HepG2 (cell line): ENCODE measurements at regions not wholly inside any gene's neighbourhood (a gene's known extent, or its start where the extent isn't known, plus 50 kb on each side); places are given as distances from the start of the nearest gene placed in this dataset.

Source experiments
- FOXA1 ChIP-seq, 2 experiments: fragments of 450-650 bp in 1 of 2; sonication (generic) in 1 of 2; formaldehyde crosslinking in 1 of 2; IDR thresholded peaks; 2 replicates each; pipeline versions ENCODE4 v1.4.0 to v1.6.1; 2016 to 2020; ENCODE audit warnings: missing genetic modification reagents in 1 of 2
- GLMP ChIP-seq: sonication (generic); formaldehyde crosslinking; IDR thresholded peaks from 2 replicates; pipeline ENCODE4 v1.9.0; 2021; ENCODE audit warnings: missing genetic modification reagents, mild to moderate bottlenecking, borderline replicate concordance
- HMGXB3 ChIP-seq: sonication (generic); formaldehyde crosslinking; IDR thresholded peaks from 2 replicates; pipeline ENCODE4 v1.4.0; 2020; ENCODE audit warnings: missing genetic modification reagents, borderline replicate concordance
- KAT7 ChIP-seq: IDR thresholded peaks from 2 replicates; pipeline ENCODE4 v1.6.1; 2018; ENCODE audit warnings: borderline replicate concordance, missing compliant biosample characterization
- KDM1A ChIP-seq: IDR thresholded peaks from 2 replicates; pipeline ENCODE4 v1.6.1; 2016; ENCODE audit warnings: missing compliant biosample characterization
- KLF11 ChIP-seq: IDR thresholded peaks from 2 replicates; pipeline ENCODE4 v1.6.1; 2016; ENCODE audit warnings: missing compliant biosample characterization
- KMT2B ChIP-seq: IDR thresholded peaks from 2 replicates; pipeline ENCODE4 v1.6.1; 2016; ENCODE audit warnings: missing genetic modification reagents, missing compliant biosample characterization
- NFRKB ChIP-seq: fragments of 450-650 bp; IDR thresholded peaks from 2 replicates; pipeline ENCODE4 v1.6.1; 2017
- PITX1 ChIP-seq: sonication (generic); formaldehyde crosslinking; IDR thresholded peaks from 2 replicates; pipeline ENCODE4 v1.5.1; 2020; ENCODE audit warnings: mild to moderate bottlenecking, missing genetic modification reagents
- TOPORS ChIP-seq: sonication (generic); formaldehyde crosslinking; IDR thresholded peaks from 2 replicates; pipeline ENCODE4 v1.8.0; 2023; ENCODE audit warnings: mild to moderate bottlenecking, missing genetic modification reagents
- ZBTB25 ChIP-seq: IDR thresholded peaks from 2 replicates; pipeline ENCODE4 v1.6.1; 2018; ENCODE audit warnings: missing genetic modification reagents
- ZBTB7B ChIP-seq: sonication (generic); formaldehyde crosslinking; IDR thresholded peaks from 2 replicates; pipeline ENCODE4 v1.4.0; 2020; ENCODE audit warnings: missing genetic modification reagents
- ZFP41 ChIP-seq: sonication (generic); formaldehyde crosslinking; IDR thresholded peaks from 2 replicates; pipeline ENCODE4 v1.4.0; 2020; ENCODE audit warnings: mild to moderate bottlenecking, missing genetic modification reagents, borderline replicate concordance
- ZNF101 ChIP-seq: sonication (generic); formaldehyde crosslinking; IDR thresholded peaks from 2 replicates; pipeline ENCODE4 v1.4.0; 2020; ENCODE audit warnings: mild to moderate bottlenecking, low read depth, missing genetic modification reagents, borderline replicate concordance
- ZNF207 ChIP-seq: fragments of 450-650 bp; IDR thresholded peaks from 2 replicates; pipeline ENCODE4 v1.6.1; 2016; ENCODE audit warnings: antibody characterized with exemption, borderline replicate concordance
- ZNF564 ChIP-seq: sonication (generic); formaldehyde crosslinking; IDR thresholded peaks from 2 replicates; pipeline ENCODE4 v1.8.1; 2023; ENCODE audit warnings: mild to moderate bottlenecking, missing genetic modification reagents
- ZNF7 ChIP-seq: IDR thresholded peaks from 2 replicates; pipeline ENCODE4 v1.6.1; 2016; ENCODE audit warnings: missing biosample characterization, missing genetic modification reagents
- ZNF703 ChIP-seq: sonication (generic); formaldehyde crosslinking; IDR thresholded peaks from 2 replicates; pipeline ENCODE4 v1.5.1; 2020; ENCODE audit warnings: missing genetic modification reagents, mild to moderate bottlenecking, moderate library complexity, borderline replicate concordance
- ZSCAN21 ChIP-seq: sonication (generic); formaldehyde crosslinking; IDR thresholded peaks from 2 replicates; pipeline ENCODE4 v1.8.0; 2022; ENCODE audit warnings: mild to moderate bottlenecking, missing genetic modification reagents, moderate library complexity, borderline replicate concordance
- ZUFSP ChIP-seq: sonication (generic); formaldehyde crosslinking; IDR thresholded peaks from 2 replicates; pipeline ENCODE4 v1.9.0; 2021; ENCODE audit warnings: missing genetic modification reagents, mild to moderate bottlenecking, borderline replicate concordance
- TF ChIP-seq, protein P1 (sequence below): IDR thresholded peaks from 2 replicates; pipeline ENCODE4 v1.6.1; 2016; ENCODE audit warnings: missing compliant biosample characterization, missing genetic modification reagents, borderline replicate concordance

- TF ChIP-seq ZNF207 (no peak), TOPORS (CRISPR knock-in tag) (no peak), ZNF703 (no peak), ZBTB25 (no peak), KLF11 (CRISPR knock-in tag) (no peak), PITX1 (no peak), KDM1A (CRISPR knock-in tag) (no peak), ZFP41 (no peak), NFRKB (no peak), ZNF7 (CRISPR knock-in tag) (no peak), KMT2B (CRISPR knock-in tag) (0 out of 2 replicates have a peak, but pooled peaks have one; percentile 18), HMGXB3 (CRISPR knock-in tag) (no peak), FOXA1 (IDR thresholded peaks at IDR 0.05) (no peak), FOXA1 (CRISPR knock-in tag; IDR thresholded peaks at IDR 0.05) (no peak), ZNF101 (CRISPR knock-in tag) (no peak), GLMP (CRISPR knock-in tag) (no peak), ZSCAN21 (CRISPR knock-in tag) (no peak), ZUFSP (CRISPR knock-in tag) (no peak), ZBTB7B (CRISPR knock-in tag) (peak; percentile 92; the same call in 1 of the 2 replicates), KAT7 (no peak), ZNF564 (no peak; the same call in 1 of the 2 replicates)
- TF ChIP-seq, protein P1, sequence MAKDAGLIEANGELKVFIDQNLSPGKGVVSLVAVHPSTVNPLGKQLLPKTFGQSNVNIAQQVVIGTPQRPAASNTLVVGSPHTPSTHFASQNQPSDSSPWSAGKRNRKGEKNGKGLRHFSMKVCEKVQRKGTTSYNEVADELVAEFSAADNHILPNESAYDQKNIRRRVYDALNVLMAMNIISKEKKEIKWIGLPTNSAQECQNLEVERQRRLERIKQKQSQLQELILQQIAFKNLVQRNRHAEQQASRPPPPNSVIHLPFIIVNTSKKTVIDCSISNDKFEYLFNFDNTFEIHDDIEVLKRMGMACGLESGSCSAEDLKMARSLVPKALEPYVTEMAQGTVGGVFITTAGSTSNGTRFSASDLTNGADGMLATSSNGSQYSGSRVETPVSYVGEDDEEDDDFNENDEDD (CRISPR knock-in tag): peak; percentile 40; the same call in 1 of the 2 replicates
Measured at GRCh38 chr2:8624855-8625398, 56.9 kb upstream of the ID2 start (continued).
